ENCODE measurements at regions not wholly inside any gene's neighbourhood (a gene's known extent, or its start where the extent isn't known, plus 50 kb on each side); places are given as distances from the start of the nearest gene placed in this dataset.

DNA sequence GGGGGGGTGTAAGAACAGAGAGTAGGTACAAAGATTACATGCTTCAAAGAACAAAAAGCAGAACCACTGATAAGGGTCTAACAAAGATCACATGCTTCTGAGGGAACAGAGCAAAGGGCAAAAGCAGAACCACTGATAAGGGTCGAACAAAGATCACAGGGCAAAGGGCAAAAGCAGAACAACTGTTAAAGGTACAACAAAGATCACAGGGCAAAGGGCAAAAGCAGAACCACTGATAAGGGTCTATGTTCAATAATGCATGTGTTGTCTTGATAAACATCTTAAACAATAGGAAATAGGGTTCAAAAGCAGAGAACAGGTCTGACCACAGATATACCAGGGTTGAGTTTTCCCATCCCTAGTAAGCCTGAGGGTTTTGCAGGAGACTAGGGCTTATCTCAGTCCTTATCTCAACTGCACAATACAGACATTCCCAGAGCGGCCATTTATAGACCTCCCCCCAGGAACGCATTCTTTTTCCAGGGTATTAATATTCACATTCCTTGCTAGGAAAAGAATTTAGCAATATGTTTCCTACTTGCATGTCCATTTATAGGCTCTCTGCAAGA is 81.9 kb upstream of the PGR start:
- DNase-seq (ENCODE audit: low read depth) = no peak

DNA sequence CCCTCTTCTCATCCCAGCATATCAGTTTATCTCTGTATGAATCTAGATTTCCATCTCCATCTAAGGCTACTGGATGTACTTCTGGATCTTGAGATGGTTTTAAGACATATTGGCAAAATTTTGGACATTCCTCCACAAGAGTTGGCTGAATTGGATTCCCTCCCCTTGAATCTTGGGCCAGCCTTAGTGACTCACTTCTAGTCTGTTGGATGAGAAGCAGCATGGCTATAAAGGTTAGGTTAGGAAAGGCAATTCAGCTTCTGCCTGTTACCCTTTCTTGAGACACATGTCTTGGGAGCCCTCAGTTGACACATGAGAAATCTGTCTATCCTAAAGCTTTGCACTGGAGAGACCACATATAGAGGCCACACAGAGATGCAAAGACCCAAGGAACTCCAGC is 73.0 kb upstream of the PGR start:
- DNase-seq (ENCODE audit: low read depth) = no peak

DNA sequence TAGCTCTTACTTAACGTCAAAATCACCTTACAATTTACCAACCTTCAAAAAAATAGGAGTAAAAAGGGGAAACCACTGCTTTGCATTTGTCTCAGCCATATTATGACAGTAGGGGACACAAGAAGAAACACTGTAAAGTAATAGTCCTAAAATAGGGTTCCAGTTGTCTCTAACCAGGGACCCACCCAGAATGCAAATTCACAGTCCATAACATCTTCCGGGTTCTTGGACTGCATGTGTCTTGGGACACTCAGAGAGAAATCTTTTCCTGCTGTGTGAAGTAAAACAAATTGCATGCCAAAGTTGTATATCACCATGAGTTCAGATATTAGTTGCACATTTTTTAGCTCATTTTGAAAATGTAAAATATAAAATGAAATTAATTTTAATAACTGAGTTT is 69.8 kb upstream of the PGR start:
- DNase-seq (ENCODE audit: low read depth) = no peak

DNA sequence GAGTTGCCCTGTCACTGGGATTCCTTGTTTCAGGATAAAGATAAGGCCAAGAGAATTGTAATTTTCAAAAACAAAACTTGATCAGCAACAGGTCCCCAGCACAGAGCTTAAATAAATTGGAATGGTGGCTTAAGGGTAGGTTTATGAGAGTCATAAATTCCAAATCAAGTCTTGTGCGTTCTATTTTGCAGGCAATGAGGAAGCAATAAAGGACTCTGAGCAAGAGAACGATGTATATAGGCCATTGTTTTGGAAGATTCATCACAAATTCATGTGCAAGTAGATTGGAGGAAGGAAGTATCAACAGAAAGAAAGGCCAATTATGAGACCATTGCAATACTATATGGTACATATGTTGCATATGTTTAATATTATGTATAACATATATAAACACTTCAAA is 65.7 kb upstream of the PGR start:
- DNase-seq (ENCODE audit: low read depth) = no peak

DNA sequence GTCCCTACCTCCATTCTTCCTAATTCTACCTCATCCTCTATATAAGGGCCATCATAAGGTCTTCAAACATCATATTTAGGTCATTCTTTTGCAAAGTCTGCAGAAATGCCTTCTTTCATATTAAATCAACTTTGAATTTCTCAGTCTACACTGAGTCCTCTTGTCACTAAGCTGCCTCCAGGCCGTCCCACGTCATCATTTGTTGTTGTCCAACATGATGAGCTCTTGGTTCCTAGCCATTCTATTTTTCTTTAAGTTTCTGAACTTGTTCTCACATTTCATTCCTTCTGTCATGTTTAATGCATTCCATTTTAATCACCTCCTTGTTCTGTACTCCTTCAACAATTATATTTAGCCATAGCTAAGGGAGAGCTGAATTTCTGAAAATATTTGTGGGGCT is 59.2 kb upstream of the PGR start:
- DNase-seq (ENCODE audit: low read depth) = no peak

GRCh38 chr11:101188173-101188572 is 58.6 kb upstream of the PGR start:
- DNase-seq (ENCODE audit: low read depth) = no peak

- DNase-seq (ENCODE audit: low read depth) = no peak
These were observed 58.1 kb upstream of the PGR start for GRCh38 chr11:101187748-101188147.

GRCh38 chr11:101185985-101186384 is 56.4 kb upstream of the PGR start:
- no peak for DNase-seq (ENCODE audit: low read depth)

- no peak for DNase-seq (ENCODE audit: low read depth)
These were observed 52.9 kb upstream of the PGR start for GRCh38 chr11:101182467-101182866.

DNA sequence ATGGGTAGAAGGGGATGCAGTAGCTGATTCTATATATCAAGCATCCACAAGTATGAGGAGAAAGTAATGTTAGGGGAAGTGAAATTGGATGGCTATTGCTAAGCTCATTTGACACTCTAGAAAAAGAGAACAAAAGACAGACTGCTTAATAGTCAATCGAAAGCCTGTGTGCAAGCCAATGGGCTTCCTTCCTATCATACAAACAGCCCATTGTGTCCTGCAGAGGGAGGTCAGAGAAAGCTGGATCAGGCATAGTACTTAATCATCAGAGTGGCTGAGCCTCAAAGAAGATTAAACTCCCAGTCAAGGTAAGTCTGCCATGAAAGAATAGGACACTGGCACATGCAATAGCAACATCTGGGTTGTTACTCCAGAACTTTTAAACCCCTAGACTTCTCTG is 50.9 kb upstream of the PGR start:
- no peak for DNase-seq (ENCODE audit: low read depth)

All from LHCN-M2 (cell line).